H1 (cell line): ENCODE measurements at regions not wholly inside any gene's neighbourhood (a gene's known extent, or its start where the extent isn't known, plus 50 kb on each side); places are given as distances from the start of the nearest gene placed in this dataset.

Experiments used
- CTCF ChIA-PET: fragments of 300-600 bp; sonication (Branson Sonifier 250); formaldehyde crosslinking; loops from one replicate; lab custom pipeline; 2021; ENCODE audit not compliant: partially characterized antibody; lab: Charles Lee
- POLR2A ChIA-PET: fragments of 300-600 bp; sonication (Branson Sonifier 250); formaldehyde crosslinking; loops from one replicate; lab custom pipeline; 2021; ENCODE audit warnings: inconsistent platforms; ENCODE audit not compliant: partially characterized antibody; lab: Charles Lee
- DNase-seq, 2 experiments: peaks; one replicate each; pipeline versions ENCODE4 v3.0.0 to v3.0.0-alpha.2; 2010 to 2022; ENCODE audit warnings: low spot score in 2 of 2, low read depth in 1 of 2, mixed read lengths in 1 of 2
- FAIRE-seq: peaks from 2 replicates; lab custom pipeline; 2011; peaks lifted over from hg19 to GRCh38; lab: Jason Lieb, UNC
- H2AFZ ChIP-seq: 2 replicates; pipeline ENCODE4 v1.8.1; 2012; ENCODE audit warnings: low read length, inconsistent platforms
- H2AK5ac ChIP-seq: 2 replicates; pipeline ENCODE4 v1.6.1; 2013; ENCODE audit warnings: low read depth, low read length
- H2BK120ac ChIP-seq: replicated peaks from 2 replicates; pipeline ENCODE3; 2013; ENCODE audit warnings: low read depth, low read length, inconsistent platforms
- H2BK12ac ChIP-seq: 2 replicates; pipeline ENCODE4 v1.6.1; 2013; ENCODE audit warnings: low read depth, low read length
- H2BK15ac ChIP-seq: 2 replicates; pipeline ENCODE4 v1.6.1; 2013; ENCODE audit warnings: low read length
- H2BK20ac ChIP-seq: 2 replicates; pipeline ENCODE4 v1.6.1; 2013; ENCODE audit warnings: low read length
- H2BK5ac ChIP-seq: 2 replicates; pipeline ENCODE4 v1.6.1; 2013; ENCODE audit warnings: low read depth, low read length
- H3K14ac ChIP-seq: 2 replicates; pipeline ENCODE4 v1.6.1; 2013; ENCODE audit warnings: inconsistent platforms; ENCODE audit not compliant: insufficient read length
- H3K18ac ChIP-seq: 2 replicates; pipeline ENCODE4 v1.6.1; 2013; ENCODE audit warnings: low read length; ENCODE audit errors: extremely low read depth
- H3K23ac ChIP-seq: 2 replicates; pipeline ENCODE4 v1.6.1; 2013; ENCODE audit warnings: inconsistent platforms; ENCODE audit not compliant: insufficient read length
- H3K23me2 ChIP-seq: 2 replicates; pipeline ENCODE4 v1.6.1; 2013; ENCODE audit warnings: low read depth, low read length
- H3K27ac ChIP-seq: 2 replicates; pipeline ENCODE4 v1.6.1; 2011; ENCODE audit warnings: low read depth, low read length, inconsistent platforms
- H3K27me3 ChIP-seq, 4 experiments: replicated peaks in 1 of 4; 1 replicate in 1 of 4; 2 replicates in 3 of 4; pipeline versions ENCODE4 v1.6.1 to v1.8.1; 2011 to 2013; ENCODE audit warnings: low read length in 3 of 4, mild to moderate bottlenecking in 3 of 4, inconsistent platforms in 2 of 4, mixed read lengths in 2 of 4, moderate library complexity in 1 of 4; ENCODE audit not compliant: control insufficient read depth in 3 of 4, insufficient read depth in 3 of 4; ENCODE audit errors: extremely low read depth in 1 of 4
- H3K36me3 ChIP-seq, 4 experiments: 2 replicates each; pipeline versions ENCODE4 v1.6.1 to v1.8.1; 2011 to 2013; ENCODE audit warnings: mild to moderate bottlenecking in 4 of 4, low read length in 3 of 4, moderate library complexity in 2 of 4, control low read depth in 1 of 4, inconsistent platforms in 1 of 4; ENCODE audit not compliant: insufficient read depth in 4 of 4, control insufficient read depth in 2 of 4
- H3K4ac ChIP-seq: replicated peaks from 2 replicates; pipeline ENCODE3; 2013; ENCODE audit warnings: low read length, low read depth, mixed read lengths, inconsistent platforms; ENCODE audit not compliant: insufficient read length
- H3K4me1 ChIP-seq, 4 experiments: replicated peaks in 1 of 4; 1 replicate in 1 of 4; 2 replicates in 3 of 4; pipeline versions ENCODE4 v1.6.1 to v1.8.1; 2011 to 2013; ENCODE audit warnings: low read length in 3 of 4, inconsistent platforms in 2 of 4, mixed read lengths in 1 of 4; ENCODE audit not compliant: insufficient read depth in 4 of 4, control insufficient read depth in 3 of 4
- H3K4me2 ChIP-seq, 2 experiments: 2 replicates each; pipeline versions ENCODE4 v1.6.1 to v1.8.1; 2011 to 2013; ENCODE audit warnings: low read depth in 2 of 2, low read length in 2 of 2, control low read depth in 1 of 2, inconsistent platforms in 1 of 2, mild to moderate bottlenecking in 1 of 2; ENCODE audit not compliant: insufficient read depth in 1 of 2
- H3K4me3 ChIP-seq, 4 experiments: fragments of 200-600, 300-600 bp in 1 of 4; sonication (generic), shearing (Covaris generic), sonication (Bioruptor Twin) in 1 of 4; 2 replicates each; pipeline versions ENCODE4 v1.5.1 to v1.8.1; 2011 to 2016; ENCODE audit warnings: low read length in 4 of 4, low read depth in 3 of 4, control low read depth in 2 of 4, inconsistent platforms in 2 of 4, mild to moderate bottlenecking in 2 of 4, mixed read lengths in 1 of 4, moderate library complexity in 1 of 4; ENCODE audit not compliant: insufficient read depth in 2 of 4; ENCODE audit errors: extremely low read depth in 1 of 4
- H3K56ac ChIP-seq: replicated peaks from 2 replicates; pipeline ENCODE3; 2013; ENCODE audit warnings: low read depth, mild to moderate bottlenecking, mixed read lengths, low read length, inconsistent platforms; ENCODE audit not compliant: insufficient read length
- H3K79me1 ChIP-seq: 2 replicates; pipeline ENCODE4 v1.6.1; 2013; ENCODE audit warnings: low read depth, low read length, control low read depth
- H3K79me2 ChIP-seq, 2 experiments: 2 replicates each; pipeline versions ENCODE4 v1.6.1 to v1.8.1; 2012 to 2013; ENCODE audit warnings: low read length in 2 of 2, mild to moderate bottlenecking in 2 of 2, inconsistent platforms in 1 of 2; ENCODE audit not compliant: insufficient read depth in 2 of 2, control insufficient read depth in 1 of 2
- H3K9ac ChIP-seq, 4 experiments: replicated peaks in 1 of 4; 1 replicate in 1 of 4; 2 replicates in 3 of 4; pipeline versions ENCODE4 v1.6.1 to v1.8.1; 2011 to 2013; ENCODE audit warnings: low read depth in 3 of 4, low read length in 3 of 4, control low read depth in 2 of 4, mild to moderate bottlenecking in 2 of 4, moderate library complexity in 2 of 4, inconsistent platforms in 1 of 4; ENCODE audit errors: extremely low read depth in 1 of 4
- H3K9me3 ChIP-seq, 2 experiments: 2 replicates each; pipeline versions ENCODE4 v1.6.1 to v1.8.1; 2012 to 2013; ENCODE audit warnings: mild to moderate bottlenecking in 2 of 2, moderate library complexity in 2 of 2, control low read depth in 1 of 2, inconsistent platforms in 1 of 2, low read depth in 1 of 2, low read length in 1 of 2, mixed read lengths in 1 of 2; ENCODE audit not compliant: insufficient read depth in 2 of 2
- H4K20me1 ChIP-seq, 2 experiments: replicated peaks in 1 of 2; 2 replicates each; pipeline versions ENCODE3 to v1.8.1; 2011 to 2013; ENCODE audit warnings: inconsistent platforms in 2 of 2, low read length in 2 of 2, mild to moderate bottlenecking in 1 of 2; ENCODE audit not compliant: insufficient read depth in 2 of 2, control insufficient read depth in 1 of 2
- H4K5ac ChIP-seq: 2 replicates; pipeline ENCODE4 v1.6.1; 2013; ENCODE audit warnings: low read length, low read depth, mixed read lengths, inconsistent platforms; ENCODE audit not compliant: insufficient read length
- H4K8ac ChIP-seq: 2 replicates; pipeline ENCODE4 v1.8.0; 2013; ENCODE audit warnings: mild to moderate bottlenecking, moderate library complexity, low read length, inconsistent platforms; ENCODE audit not compliant: insufficient read depth; ENCODE audit errors: extremely low read depth
- H4K91ac ChIP-seq: replicated peaks from 2 replicates; pipeline ENCODE3; 2013; ENCODE audit warnings: low read length, mixed read lengths, inconsistent platforms; ENCODE audit not compliant: insufficient read length
- ASH2L ChIP-seq: fragments of 200-600, 300-600 bp; sonication (generic); IDR thresholded peaks from one replicate; pipeline ENCODE4 v1.7.1; 2017; ENCODE audit warnings: low read length
- EZH2 ChIP-seq: fragments of 200-600 bp; sonication (generic); IDR thresholded peaks from 2 replicates; pipeline ENCODE4 v1.7.1; 2012; ENCODE audit warnings: low read depth, mild to moderate bottlenecking, moderate library complexity, low read length, inconsistent platforms; ENCODE audit not compliant: severe bottlenecking
- KDM1A ChIP-seq: fragments of 200-600, 300-600 bp; sonication (generic); IDR thresholded peaks from 2 replicates; pipeline ENCODE4 v1.7.1; 2016; ENCODE audit warnings: mild to moderate bottlenecking, low read length, borderline replicate concordance
- NANOG ChIP-seq: IDR thresholded peaks from 2 replicates; pipeline ENCODE4 v1.6.1; 2011; ENCODE audit warnings: low read length, low read depth, mild to moderate bottlenecking, inconsistent platforms; ENCODE audit not compliant: insufficient read depth, poor library complexity, severe bottlenecking
- PHF8 ChIP-seq: fragments of 200-600 bp; sonication (generic); conservative IDR thresholded peaks from 2 replicates; pipeline ENCODE4 v1.7.1; 2012; ENCODE audit warnings: low read depth, mild to moderate bottlenecking, inconsistent platforms, low read length, moderate library complexity
- RXRA ChIP-seq: IDR thresholded peaks from 2 replicates; pipeline ENCODE4 v1.6.1; 2011; ENCODE audit warnings: low read depth, mild to moderate bottlenecking, low read length, moderate library complexity; ENCODE audit not compliant: insufficient read depth
- SRF ChIP-seq: IDR thresholded peaks from 2 replicates; pipeline ENCODE4 v1.6.1; 2011; ENCODE audit warnings: mild to moderate bottlenecking, low read depth, low read length, moderate library complexity
- TAF7 ChIP-seq: optimal IDR thresholded peaks from 2 replicates; pipeline ENCODE3; 2011; ENCODE audit warnings: low read depth, mild to moderate bottlenecking, inconsistent platforms, low read length, moderate library complexity, borderline replicate concordance
- TCF12 ChIP-seq: IDR thresholded peaks from 2 replicates; pipeline ENCODE4 v1.6.1; 2011; ENCODE audit warnings: low read depth, mild to moderate bottlenecking, low read length
- ZNF274 ChIP-seq: IDR thresholded peaks from 2 replicates; pipeline ENCODE4 v1.7.0; 2012; ENCODE audit warnings: low read length, borderline replicate concordance; ENCODE audit errors: extremely low read depth
- WGBS, 2 experiments: shearing (Covaris generic) in 1 of 2; methylation state at CpG; one replicate each; pipeline versions ENCODE4 v1.1.6 to v1.1.7; 2013 to 2015; ENCODE audit warnings: low lambda C conversion rate in 2 of 2, mixed read lengths in 2 of 2, inconsistent platforms in 1 of 2, low coverage in 1 of 2, missing lambda C conversion rate in 1 of 2; ENCODE audit not compliant: insufficient replicate concordance in 2 of 2, insufficient coverage in 1 of 2, insufficient read length in 1 of 2; ENCODE audit errors: extremely low coverage in 1 of 2, missing lambda C conversion rate in 1 of 2; 5-methylcytosine and 5-hydroxymethylcytosine counted together

- WGBS, 2 experiments: 96% methylated on average over 2 of the region's 2 CpGs; no CpG with 5 or more reads in 1 of the 2 experiments
- Histone ChIP-seq H2BK120ac (no peak overlapping the region), H3K9ac (no peak overlapping the region), H3K9me3 (no peaks in the 10 kb centered on the region), H2AFZ (no peak overlapping the region), H3K4me2 (no peak overlapping the region), H4K5ac (no peak overlapping the region), H3K18ac (no peak overlapping the region), H3K27ac (no peak overlapping the region), H3K23ac (no peak overlapping the region), H2AK5ac (no peak overlapping the region), H3K4me1 (peaks cover 0 to 5% (median 4%) of the 10 kb centered on the region in 4 experiments; a peak in 4 of 7 replicates), H2BK20ac (no peak overlapping the region), H3K56ac (no peak overlapping the region)
- no peak for FAIRE-seq
- POLR2A ChIA-PET: no interaction called here
- TF ChIP-seq NANOG (no peak), RXRA (no peak), PHF8 (no peak), TCF12 (no peak), TAF7 (no peak), KDM1A (no peak), ASH2L (no peak), ZNF274 (no peak), EZH2 (no peak), SRF (no peak)
- TF ChIP-seq, all 59 proteins: peak for 0
- no peaks in the 10 kb centered on the region for H3K27me3 ChIP-seq
- H2BK12ac ChIP-seq: no peak overlapping the region
- no peaks in the 10 kb centered on the region for H4K20me1 ChIP-seq
- H2BK5ac ChIP-seq: no peak overlapping the region
- H3K4me3 ChIP-seq: no peak overlapping the region
- no peaks in the 10 kb centered on the region for H3K36me3 ChIP-seq
- H3K23me2 ChIP-seq: no peaks in the 10 kb centered on the region
- no peak overlapping the region for H2BK15ac ChIP-seq
- H3K79me1 ChIP-seq: no peaks in the 10 kb centered on the region
- H3K79me2 ChIP-seq: no peaks in the 10 kb centered on the region
- no peak overlapping the region for H4K8ac ChIP-seq
- no peak for DNase-seq
- H3K4ac ChIP-seq: no peak overlapping the region
- H3K14ac ChIP-seq: no peak overlapping the region
- H4K91ac ChIP-seq: no peak overlapping the region
- CTCF ChIA-PET: interaction anchor here (0.6 to 1.2 kb wide), 4 partner anchors 15 to 113 kb away, joined by 3 to 5 read pairs (median 3); no protein-coding TSS in a partner anchor
Observed at GRCh38 chr1:87938631-87939030, 610.0 kb downstream of the LMO4 start.
